Coronary artery (tissue), 2 donors: ENCODE measurements at regions not wholly inside any gene's neighbourhood (a gene's known extent, or its start where the extent isn't known, plus 50 kb on each side); places are given as distances from the start of the nearest gene placed in this dataset.
A peak's percentile ranks its signal among the peaks of the same experiment; 100 is the strongest.

ENCODE experiments used
- DNase-seq: peaks from one replicate; pipeline ENCODE4 v3.0.0-alpha.2; 2017; ENCODE audit warnings: low spot score
- H3K27ac ChIP-seq, 2 donors: fragments of 200-600 bp; sonication (generic); one replicate each; pipeline ENCODE4 v1.5.1; 2016 to 2019
- H3K4me3 ChIP-seq: fragments of 200-600 bp; sonication (generic); 2 replicates; pipeline ENCODE4 v1.5.1; 2016; ENCODE audit warnings: mild to moderate bottlenecking, moderate library complexity
- TF ChIP-seq, protein P1 (sequence below): fragments of 200-600 bp; sonication (generic); IDR thresholded peaks from one replicate; pipeline ENCODE4 v1.5.1; 2019; ENCODE audit warnings: antibody characterized with exemption

DNA sequence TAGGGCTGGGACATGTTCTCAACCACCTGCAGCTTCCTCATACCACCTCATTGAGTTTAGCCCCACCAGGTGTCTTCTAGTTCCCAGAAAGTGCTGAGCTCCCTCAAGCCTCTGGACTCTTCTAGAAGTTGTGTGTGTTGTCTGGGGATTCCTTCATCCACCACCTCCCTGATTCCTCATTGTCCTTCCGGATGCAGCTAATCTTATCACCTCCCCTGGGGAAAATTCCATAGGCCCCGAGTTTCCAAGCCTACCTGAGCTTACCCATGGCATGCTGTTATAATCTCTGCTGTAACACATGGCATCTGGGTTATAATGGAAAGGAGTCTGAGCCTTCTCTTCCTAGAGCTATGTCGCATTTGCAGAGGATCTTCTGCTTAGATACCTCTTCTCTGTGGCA, 243.5 kb upstream of the SDK2 start:
- Histone ChIP-seq H3K4me3 (no peak overlapping the region), H3K27ac (no peak overlapping the region)
- DNase-seq = no peak
- TF ChIP-seq, protein P1, sequence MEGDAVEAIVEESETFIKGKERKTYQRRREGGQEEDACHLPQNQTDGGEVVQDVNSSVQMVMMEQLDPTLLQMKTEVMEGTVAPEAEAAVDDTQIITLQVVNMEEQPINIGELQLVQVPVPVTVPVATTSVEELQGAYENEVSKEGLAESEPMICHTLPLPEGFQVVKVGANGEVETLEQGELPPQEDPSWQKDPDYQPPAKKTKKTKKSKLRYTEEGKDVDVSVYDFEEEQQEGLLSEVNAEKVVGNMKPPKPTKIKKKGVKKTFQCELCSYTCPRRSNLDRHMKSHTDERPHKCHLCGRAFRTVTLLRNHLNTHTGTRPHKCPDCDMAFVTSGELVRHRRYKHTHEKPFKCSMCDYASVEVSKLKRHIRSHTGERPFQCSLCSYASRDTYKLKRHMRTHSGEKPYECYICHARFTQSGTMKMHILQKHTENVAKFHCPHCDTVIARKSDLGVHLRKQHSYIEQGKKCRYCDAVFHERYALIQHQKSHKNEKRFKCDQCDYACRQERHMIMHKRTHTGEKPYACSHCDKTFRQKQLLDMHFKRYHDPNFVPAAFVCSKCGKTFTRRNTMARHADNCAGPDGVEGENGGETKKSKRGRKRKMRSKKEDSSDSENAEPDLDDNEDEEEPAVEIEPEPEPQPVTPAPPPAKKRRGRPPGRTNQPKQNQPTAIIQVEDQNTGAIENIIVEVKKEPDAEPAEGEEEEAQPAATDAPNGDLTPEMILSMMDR = no peak

DNA sequence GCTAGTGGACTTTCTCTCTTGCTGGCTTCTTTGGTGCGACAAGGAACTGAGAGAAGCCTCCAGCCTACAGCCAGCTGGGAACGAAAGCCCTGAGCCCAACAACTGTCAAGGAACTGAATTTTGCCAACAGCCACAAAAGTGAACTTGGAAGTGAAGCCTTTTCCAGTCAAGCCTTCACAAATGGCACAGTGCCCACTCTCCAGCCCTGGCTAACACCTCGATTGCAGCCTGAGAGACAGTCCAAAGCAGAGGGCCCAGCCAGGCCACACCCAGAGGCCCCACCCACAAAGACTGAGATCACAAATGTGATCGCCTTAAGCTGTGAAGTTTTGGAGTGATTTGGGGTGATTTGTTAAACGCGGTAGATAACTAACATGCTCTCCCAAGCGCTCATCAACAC, 244.6 kb upstream of the SDK2 start:
- H3K27ac ChIP-seq = no peak overlapping the region
- TF ChIP-seq, protein P1 = no peak
- DNase-seq = no peak
- H3K4me3 ChIP-seq = no peak overlapping the region

DNA sequence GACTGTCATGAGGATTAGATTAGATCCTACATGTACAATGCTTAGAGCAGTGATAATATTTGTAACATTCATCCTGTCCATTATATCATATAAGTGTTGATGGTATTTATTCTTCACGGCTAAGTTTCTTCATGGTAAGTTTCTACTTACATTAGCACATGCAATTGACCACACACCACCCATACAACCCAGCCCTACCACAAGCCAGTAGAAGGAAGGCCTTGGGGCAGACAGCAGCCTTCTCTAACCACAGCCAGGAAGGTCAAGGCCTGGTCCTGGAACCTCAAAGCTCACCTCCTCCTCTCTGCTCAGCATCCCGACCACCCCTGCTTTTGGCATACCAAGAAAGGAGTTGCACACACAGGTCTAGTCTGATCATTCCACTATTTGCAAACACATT, 245.2 kb upstream of the SDK2 start:
- Histone ChIP-seq H3K27ac (no peak overlapping the region), H3K4me3 (no peak overlapping the region)
- TF ChIP-seq, protein P1 = no peak
- no peak for DNase-seq

DNA sequence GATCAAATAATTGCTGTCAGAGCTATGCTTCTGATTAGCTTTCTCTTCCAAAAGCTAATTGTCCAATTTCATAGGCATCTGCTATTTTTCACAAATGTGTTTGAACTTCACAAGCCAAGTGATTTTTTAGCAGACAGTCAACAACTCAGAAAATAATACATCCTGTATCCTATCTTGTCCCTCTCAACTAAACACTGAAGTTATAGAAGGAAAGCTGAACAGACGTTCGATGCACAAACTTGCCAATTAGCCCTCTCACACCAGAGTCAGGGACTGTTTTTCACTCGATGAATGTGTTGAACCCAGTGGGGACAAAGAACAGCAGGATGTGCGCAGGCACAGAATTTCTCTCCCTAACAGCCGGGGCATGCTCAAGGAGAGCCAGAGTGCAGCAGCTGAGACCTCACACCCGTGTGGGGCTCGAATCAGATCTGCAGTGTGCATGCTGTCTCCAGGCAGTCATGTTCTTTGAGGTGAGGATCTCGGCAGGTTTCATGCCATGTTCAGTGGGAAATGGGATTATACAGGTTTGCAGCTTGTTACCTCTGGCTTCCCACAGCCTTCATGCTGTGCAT, 246.7 kb upstream of the SDK2 start:
- no peak for DNase-seq
- TF ChIP-seq, protein P1 = no peak
- no peak overlapping the region for H3K27ac ChIP-seq
- no peak overlapping the region for H3K4me3 ChIP-seq

DNA sequence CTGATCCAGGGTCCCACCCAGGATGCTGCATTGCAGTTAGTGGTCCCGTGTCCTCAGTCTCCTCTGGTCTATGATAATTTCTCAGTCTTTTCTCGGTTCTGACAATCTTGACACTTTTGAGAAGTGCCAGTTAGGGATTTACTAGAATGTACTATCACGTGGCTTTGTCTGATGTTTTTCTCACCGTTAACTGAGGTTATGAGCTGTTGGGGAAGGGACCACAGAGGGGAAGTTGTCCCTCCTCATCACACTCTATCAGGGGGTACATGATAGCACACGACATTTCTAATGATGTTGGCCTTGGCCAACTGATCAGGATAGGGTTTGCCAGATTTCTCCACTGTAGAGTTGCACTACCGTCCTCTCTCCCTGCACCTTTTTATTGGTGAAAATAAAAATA, 250.9 kb upstream of the SDK2 start:
- Histone ChIP-seq H3K4me3 (no peak overlapping the region), H3K27ac (no peak overlapping the region)
- TF ChIP-seq, protein P1 = no peak
- DNase-seq = peak; percentile 9

DNA sequence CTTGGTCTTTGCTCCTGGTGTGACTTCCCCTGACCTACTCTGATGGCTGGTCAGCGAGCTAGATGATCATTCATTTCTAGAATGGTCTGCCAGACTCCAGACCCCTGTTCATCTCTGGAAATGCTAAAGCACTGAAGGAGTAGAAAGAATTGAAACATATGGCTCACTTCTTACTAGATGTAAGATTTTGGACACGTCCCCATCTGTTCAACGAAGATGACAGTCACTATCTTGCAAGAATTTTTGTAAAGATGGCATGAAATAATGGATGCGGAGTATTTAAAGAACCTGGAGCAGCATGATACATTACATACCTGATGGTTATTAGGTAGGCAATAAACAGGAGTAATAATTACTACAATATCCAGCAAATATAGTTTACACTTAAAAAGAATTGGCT, 252.7 kb upstream of the SDK2 start:
- H3K4me3 ChIP-seq = no peak overlapping the region
- H3K27ac ChIP-seq = no peak overlapping the region
- no peak for DNase-seq
- TF ChIP-seq, protein P1 = no peak

DNA sequence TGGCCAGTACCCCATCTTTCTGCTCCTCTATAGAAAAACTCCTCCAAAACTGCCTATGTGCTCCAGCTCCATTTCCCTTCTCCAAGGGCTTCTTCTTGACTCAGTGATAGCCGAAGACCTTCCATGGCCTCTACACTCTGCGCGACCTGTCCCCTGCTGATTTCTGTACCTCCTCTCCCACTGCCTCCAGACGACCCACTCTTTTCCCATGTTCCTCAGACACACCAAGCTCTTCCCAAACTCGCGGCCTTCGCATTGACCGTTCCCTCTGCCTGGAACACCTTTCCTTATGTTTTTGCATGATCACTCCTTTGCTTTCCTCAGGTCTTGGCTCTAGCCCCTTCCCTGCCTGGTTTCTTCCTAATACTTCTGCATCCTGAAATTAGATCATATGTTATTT, 255.6 kb upstream of the SDK2 start:
- Histone ChIP-seq H3K27ac (no peak overlapping the region), H3K4me3 (no peak overlapping the region)
- TF ChIP-seq, protein P1 = no peak
- no peak for DNase-seq
